Mammary epithelial cell (primary cell): ENCODE measurements at regions not wholly inside any gene's neighbourhood (a gene's known extent, or its start where the extent isn't known, plus 50 kb on each side); places are given as distances from the start of the nearest gene placed in this dataset.

Experiments used
- CTCF ChIP-seq, 2 donors: IDR thresholded peaks in 1 of 2; conservative IDR thresholded peaks in 1 of 2; 2 replicates each; pipeline ENCODE4 v1.5.1; 2011 to 2012; ENCODE audit warnings: inconsistent platforms in 2 of 2, low read length in 2 of 2, mild to moderate bottlenecking in 2 of 2, control low read depth in 1 of 2, low read depth in 1 of 2; ENCODE audit not compliant: insufficient read depth in 1 of 2; ENCODE audit errors: extremely low read depth in 1 of 2
- EZH2 ChIP-seq: IDR thresholded peaks from 2 replicates; pipeline ENCODE4 v1.6.1; 2012; ENCODE audit warnings: low read length, inconsistent platforms, borderline replicate concordance

- no peak for TF ChIP-seq CTCF (conservative IDR thresholded peaks at IDR 0.05 in 1 of 2, IDR thresholded peaks at IDR 0.05 in 1 of 2; ENCODE audit: extremely low read depth in 1 of 2, insufficient read depth in 1 of 2, low read depth in 1 of 2, low read length in 2 of 2)
- no peak for TF ChIP-seq EZH2
Measured at GRCh38 chr2:237223201-237223861, 137.6 kb downstream of the COPS8 start.
